Peyer's patch (tissue), 4 donors: ENCODE measurements at regions not wholly inside any gene's neighbourhood (a gene's known extent, or its start where the extent isn't known, plus 50 kb on each side); places are given as distances from the start of the nearest gene placed in this dataset.

Experiments used
- POLR2A ChIP-seq, 2 donors: fragments of 450-650 bp; IDR thresholded peaks; one replicate each; pipeline ENCODE4 v1.5.1; 2017; ENCODE audit warnings: antibody characterized with exemption in 2 of 2, mild to moderate bottlenecking in 2 of 2, moderate library complexity in 2 of 2
- TF ChIP-seq, protein P1 (sequence below), 6 experiments: fragments of 450-650 bp in 4 of 6; fragments of 200-600 bp in 2 of 6; sonication (generic) in 1 of 6; IDR thresholded peaks; one replicate each; pipeline ENCODE4 v1.5.1; 2017 to 2019; ENCODE audit warnings: antibody characterized with exemption in 6 of 6, mild to moderate bottlenecking in 3 of 6, moderate library complexity in 1 of 6

DNA sequence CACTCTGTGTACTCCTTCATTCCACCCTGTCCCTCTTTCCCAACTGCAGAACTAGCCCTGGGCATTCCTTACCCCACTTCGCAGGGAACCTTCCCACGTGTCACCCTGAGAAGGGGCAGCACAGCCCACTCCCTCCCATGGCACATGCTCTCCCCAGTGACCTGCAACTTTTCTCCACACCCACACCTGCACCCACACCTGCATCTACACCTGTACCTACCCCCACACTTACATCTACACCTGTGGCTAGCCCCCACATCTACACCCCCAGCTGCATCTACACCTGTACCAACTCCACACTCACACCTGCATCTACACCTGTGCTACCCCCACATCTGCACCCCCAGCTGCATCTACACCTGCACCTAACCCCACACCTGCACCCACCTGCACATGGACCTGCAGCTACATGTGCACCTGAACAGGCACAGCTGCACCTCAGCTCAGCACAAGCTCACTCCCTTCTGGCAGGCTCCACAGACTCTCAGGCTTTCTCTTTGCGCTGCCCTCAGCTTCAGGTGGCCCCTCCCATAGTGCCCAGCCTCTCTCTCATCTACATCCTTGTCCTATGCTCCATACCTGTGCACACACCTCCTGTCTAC is 234.1 kb downstream of the TUBA3C start:
- no peak for TF ChIP-seq POLR2A (IDR thresholded peaks at IDR 0.05)
- TF ChIP-seq, protein P1, sequence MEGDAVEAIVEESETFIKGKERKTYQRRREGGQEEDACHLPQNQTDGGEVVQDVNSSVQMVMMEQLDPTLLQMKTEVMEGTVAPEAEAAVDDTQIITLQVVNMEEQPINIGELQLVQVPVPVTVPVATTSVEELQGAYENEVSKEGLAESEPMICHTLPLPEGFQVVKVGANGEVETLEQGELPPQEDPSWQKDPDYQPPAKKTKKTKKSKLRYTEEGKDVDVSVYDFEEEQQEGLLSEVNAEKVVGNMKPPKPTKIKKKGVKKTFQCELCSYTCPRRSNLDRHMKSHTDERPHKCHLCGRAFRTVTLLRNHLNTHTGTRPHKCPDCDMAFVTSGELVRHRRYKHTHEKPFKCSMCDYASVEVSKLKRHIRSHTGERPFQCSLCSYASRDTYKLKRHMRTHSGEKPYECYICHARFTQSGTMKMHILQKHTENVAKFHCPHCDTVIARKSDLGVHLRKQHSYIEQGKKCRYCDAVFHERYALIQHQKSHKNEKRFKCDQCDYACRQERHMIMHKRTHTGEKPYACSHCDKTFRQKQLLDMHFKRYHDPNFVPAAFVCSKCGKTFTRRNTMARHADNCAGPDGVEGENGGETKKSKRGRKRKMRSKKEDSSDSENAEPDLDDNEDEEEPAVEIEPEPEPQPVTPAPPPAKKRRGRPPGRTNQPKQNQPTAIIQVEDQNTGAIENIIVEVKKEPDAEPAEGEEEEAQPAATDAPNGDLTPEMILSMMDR (IDR thresholded peaks at IDR 0.05), result no peak
